NCI-H2196 treated with DMSO at 0.1 percent for 48 hours (cell line): ENCODE measurements at regions not wholly inside any gene's neighbourhood (a gene's known extent, or its start where the extent isn't known, plus 50 kb on each side); places are given as distances from the start of the nearest gene placed in this dataset.
"Not testable (repeated sequence)": the region's sequence is repeated elsewhere in the genome, so short reads cannot be mapped to it uniquely, and the experiment has no call there.

ENCODE experiments used
- DNase-seq: peaks from one replicate; lab custom pipeline; 2025; ENCODE audit not compliant: unreplicated experiment; lab: John Stamatoyannopoulos, UW

GRCh38 chr4:177175473-177175872 lies 134.2 kb upstream of the NEIL3 start:
- no peak for DNase-seq

DNA sequence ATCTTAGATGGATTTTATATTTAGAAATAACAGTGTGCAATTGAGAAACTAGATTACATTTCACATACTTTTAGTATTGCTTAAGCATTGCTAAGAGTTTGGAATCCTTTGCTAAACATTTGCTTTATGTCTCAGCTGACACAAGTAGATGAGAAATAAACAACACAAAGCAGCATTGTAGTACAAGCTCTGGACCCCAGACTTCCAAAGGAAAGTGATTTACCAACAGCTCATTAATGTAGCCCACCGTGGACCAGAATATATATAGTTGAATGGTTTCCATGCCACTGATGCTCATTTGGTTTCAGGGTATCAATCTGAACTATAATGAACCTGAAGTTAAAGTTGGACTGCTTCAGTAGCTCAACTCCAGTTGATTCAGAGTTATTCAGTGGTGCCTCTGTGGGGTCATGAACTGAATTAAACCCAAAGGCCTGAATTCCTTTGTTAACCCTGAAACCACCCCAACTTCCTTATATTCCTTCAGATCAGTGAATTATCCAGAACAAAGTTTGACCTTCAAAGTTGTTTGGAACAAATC lies 132.1 kb upstream of the NEIL3 start:
- DNase-seq, result no peak

- DNase-seq, result no peak
These were observed 131.4 kb upstream of the NEIL3 start for GRCh38 chr4:177178246-177178645.

GRCh38 chr4:177182166-177182565 lies 127.5 kb upstream of the NEIL3 start:
- no peak for DNase-seq

- no peak for DNase-seq
These were observed 126.9 kb upstream of the NEIL3 start for GRCh38 chr4:177182728-177183127.

- DNase-seq, result no peak
These were observed 124.5 kb upstream of the NEIL3 start for GRCh38 chr4:177185151-177185550.

DNA sequence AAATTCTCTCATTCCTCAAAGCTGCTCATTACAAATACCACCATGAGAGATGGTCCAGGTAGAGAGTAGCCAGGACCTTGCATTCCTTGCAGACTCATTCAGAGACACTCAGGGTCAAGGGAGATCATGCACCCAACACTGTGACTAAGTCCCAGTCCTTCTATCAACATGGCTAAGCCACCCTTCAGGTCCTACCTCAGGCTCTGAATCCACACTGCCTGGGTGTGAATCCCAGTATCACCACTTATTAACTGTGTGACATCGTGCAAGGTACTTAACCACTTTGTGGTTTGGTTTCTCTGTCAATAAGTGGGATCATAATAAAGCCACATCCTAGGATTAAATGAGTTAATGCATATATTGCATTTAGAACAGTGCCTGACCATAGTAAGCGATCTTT lies 124.1 kb upstream of the NEIL3 start:
- DNase-seq, result no peak

DNA sequence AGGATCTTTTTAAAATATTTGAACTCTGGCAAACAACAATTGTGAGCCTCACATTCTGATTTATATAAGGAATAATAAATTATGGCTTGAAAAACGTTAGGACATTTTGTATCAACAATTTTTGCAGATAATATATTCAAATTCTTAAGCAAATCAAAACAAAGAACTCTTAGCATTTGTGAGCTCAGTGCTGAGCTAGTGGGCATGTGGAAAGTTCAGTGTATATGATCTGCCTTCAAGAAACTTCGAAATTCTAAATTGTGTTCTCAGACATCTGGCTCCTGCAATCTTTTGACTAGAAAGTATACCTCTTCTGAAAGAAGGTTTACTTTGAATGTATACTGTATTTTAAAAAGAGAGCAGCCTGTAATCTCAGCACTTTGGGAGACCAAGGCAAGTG lies 122.3 kb upstream of the NEIL3 start:
- no peak for DNase-seq

GRCh38 chr4:177190995-177191580 lies 118.6 kb upstream of the NEIL3 start:
- DNase-seq, result no peak

GRCh38 chr4:177191586-177191985 lies 118.1 kb upstream of the NEIL3 start:
- no peak for DNase-seq

GRCh38 chr4:177191991-177192390 lies 117.7 kb upstream of the NEIL3 start:
- DNase-seq, result no peak

DNA sequence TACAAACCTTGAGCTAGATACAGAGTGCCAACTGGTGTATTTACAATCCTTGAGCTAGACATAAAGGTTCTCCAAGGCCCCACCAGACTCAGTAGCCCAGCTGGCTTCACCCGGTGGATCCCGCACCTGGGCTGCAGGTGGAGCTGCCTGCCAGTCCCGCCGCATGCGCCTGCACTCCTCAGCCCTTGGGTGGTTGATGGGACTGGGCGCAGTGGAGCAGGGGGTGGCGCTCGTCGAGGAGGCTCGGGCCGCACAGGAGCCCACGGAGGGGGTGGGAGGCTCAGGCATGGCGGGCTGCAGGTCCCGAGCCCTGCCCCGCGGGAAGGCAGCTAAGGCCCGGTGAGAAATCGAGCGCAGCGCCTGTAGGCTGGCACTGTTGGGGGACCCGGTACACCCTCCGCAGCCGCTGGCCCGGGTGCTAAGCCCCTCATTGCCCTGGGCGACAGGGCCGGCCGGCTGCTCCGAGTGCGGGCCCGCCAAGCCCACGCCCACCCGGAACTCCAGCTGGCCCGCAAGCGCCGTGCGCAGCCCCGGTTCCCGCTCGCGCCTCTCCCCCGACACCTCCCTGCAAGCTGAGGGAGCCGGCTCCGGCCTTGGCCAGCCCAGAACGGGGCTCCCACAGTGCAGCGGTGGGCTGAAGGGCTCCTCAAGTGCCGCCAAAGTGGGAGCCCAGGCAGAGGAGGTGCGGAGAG lies 116.5 kb upstream of the NEIL3 start:
- DNase-seq, result not testable (repeated sequence)

DNA sequence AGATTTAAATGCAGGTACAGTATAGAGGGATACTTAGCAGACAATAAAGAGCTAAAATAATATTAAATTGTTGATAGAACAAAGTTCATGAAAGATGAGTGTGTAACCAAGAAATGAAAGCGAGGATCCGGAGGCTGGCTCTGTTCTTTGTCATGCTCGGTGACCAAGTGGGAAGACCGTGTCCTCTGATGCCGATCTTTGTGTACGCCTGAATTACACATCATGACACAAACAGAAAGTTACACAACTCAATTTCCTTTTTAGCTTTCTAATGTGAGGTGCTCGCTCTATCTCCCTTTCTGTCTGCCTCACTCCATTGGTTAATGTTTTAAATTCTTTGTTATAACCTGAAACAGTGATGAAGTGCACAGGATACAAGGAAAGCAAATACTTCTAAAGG lies 114.8 kb upstream of the NEIL3 start:
- no peak for DNase-seq

DNA sequence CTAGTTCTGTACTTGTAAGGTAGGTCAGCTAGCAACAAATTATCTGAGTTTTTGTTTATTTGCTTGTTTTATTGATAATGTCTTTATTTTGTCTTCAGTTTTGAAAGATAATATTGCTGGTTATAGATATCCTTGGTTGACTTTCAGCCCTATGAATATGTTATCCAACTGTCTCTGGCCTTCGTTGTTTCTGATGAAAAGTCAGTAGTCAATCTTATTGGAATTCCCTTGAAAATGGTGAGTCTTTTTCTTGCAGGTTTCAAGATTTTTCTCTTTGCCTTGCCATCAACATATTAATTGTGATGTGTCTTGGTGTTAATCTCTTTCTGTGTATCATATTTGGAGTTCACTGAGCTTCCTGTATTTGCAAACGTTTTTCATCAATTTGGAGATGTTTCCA lies 113.1 kb upstream of the NEIL3 start:
- no peak for DNase-seq

- DNase-seq, result no peak
These were observed 108.1 kb upstream of the NEIL3 start for GRCh38 chr4:177201614-177202013.

- no peak for DNase-seq
These were observed 105.5 kb upstream of the NEIL3 start for GRCh38 chr4:177204126-177204525.

- no peak for DNase-seq
These were observed 94.7 kb upstream of the NEIL3 start for GRCh38 chr4:177214935-177215334.

GRCh38 chr4:177220376-177220775 lies 89.3 kb upstream of the NEIL3 start:
- DNase-seq, result no peak

DNA sequence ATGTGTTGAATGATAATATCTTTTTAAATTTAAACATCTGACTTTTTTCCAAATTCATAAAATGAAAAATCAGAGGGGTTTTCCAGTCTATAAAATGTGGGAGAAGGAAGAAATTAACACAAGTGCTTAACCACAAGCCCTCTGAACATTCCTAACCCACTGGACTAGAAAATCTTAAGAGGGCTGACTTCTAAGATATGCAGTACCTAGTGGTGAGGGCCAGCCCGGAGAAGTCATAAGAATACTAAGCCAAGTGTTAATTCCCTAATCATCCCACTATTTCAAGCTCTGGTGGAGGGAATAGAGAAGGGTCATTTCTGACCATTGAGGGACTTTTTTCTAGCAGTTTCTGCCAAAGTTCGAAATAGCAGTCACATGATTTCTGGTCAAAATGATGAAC lies 86.9 kb upstream of the NEIL3 start:
- no peak for DNase-seq

DNA sequence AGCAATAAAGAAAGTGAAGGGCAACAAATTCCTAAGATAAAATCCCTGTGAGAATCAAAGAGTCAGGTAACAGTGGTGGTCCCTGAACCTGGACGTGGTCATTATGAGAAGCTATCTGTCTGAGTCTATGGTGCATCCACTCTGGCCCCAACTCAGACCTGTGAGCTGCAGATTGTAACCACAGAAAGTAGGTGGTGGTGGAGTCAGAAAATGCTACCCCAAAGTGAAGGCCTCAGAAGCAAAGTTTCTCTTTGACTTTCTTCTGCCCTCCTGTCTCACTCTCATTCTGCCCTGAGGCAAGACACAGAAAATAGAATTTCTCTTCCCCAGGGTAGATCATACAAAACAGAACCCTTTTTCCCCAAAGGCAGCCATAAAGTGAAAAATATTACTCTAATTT lies 84.1 kb upstream of the NEIL3 start:
- DNase-seq, result no peak

- DNase-seq, result no peak
These were observed 82.0 kb upstream of the NEIL3 start for GRCh38 chr4:177227636-177228035.

- no peak for DNase-seq
These were observed 81.1 kb upstream of the NEIL3 start for GRCh38 chr4:177228599-177228998.

DNA sequence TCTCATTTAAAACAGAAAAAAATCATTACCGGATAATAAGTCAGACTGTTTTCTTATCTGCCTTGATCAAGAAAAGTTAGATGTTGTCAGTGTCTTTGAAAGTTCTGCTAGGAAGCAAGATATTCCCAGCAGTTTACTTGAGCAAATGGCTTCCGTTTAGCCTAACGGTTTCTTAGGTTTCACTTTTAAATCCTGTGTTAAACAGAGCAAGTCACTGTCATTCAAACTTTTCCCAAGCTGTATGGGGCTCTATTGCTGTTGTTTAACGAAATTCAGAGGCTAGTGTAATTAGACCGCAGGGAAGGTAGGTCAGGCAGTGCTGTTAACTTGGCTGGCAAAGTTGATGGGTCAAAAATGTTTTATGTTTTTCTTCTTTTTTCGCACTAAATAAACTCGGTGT lies 80.3 kb upstream of the NEIL3 start:
- no peak for DNase-seq
